Motor neuron (in vitro differentiated cells): ENCODE measurements at regions not wholly inside any gene's neighbourhood (a gene's known extent, or its start where the extent isn't known, plus 50 kb on each side); places are given as distances from the start of the nearest gene placed in this dataset.

Source experiments
- ATAC-seq, 8 experiments: fragments of 200-7000 bp; cut with Tn5 transposase; replicated peaks in 6 of 8; 2 replicates each; pipeline ENCODE4 v1.8.0; 2021; ENCODE audit warnings: mild to moderate bottlenecking in 8 of 8, moderate library complexity in 8 of 8
- H3K27ac ChIP-seq, 2 donors: fragments of 250-450 bp; sonication (Bioruptor Pico); 2 replicates each; pipeline ENCODE4 v1.9.0; 2021; ENCODE audit warnings: antibody characterized with exemption in 2 of 2, mild to moderate bottlenecking in 2 of 2, moderate library complexity in 1 of 2
- H3K4me1 ChIP-seq, 2 donors: fragments of 250-450 bp; sonication (Bioruptor Pico); replicated peaks in 1 of 2; 2 replicates each; pipeline ENCODE4 v1.6.1; 2021; ENCODE audit warnings: antibody characterized with exemption in 2 of 2, mild to moderate bottlenecking in 2 of 2, moderate library complexity in 1 of 2
- H3K4me3 ChIP-seq, 5 donors: fragments of 250-450 bp; sonication (Bioruptor Pico); 2 replicates each; pipeline ENCODE4 v1.9.0; 2021; ENCODE audit warnings: antibody characterized with exemption in 5 of 5, mild to moderate bottlenecking in 5 of 5, moderate library complexity in 4 of 5
- WGBS, 10 experiments: fragments of 450-650 bp; shearing (Covaris generic); methylation state at CpG; one replicate each; pipeline ENCODE4 v1.0.0; 2022; 5-methylcytosine and 5-hydroxymethylcytosine counted together
- in situ Hi-C, 9 experiments: fragments of 400-800 bp; cut with MboI; loops; one replicate each; pipeline ENCODE4 v1.15.0; 2021; ENCODE audit warnings: low sequenced_read_pairs in 9 of 9, low pct_unique_long_range_greater_than_20kb in 2 of 9; ENCODE audit not compliant: unreplicated experiment in 9 of 9

- in situ Hi-C loops = loop anchor here in 1 of 9 experiments (25.0 kb wide), 1 partner anchor 409 kb away; no protein-coding TSS in a partner anchor
- Histone ChIP-seq H3K4me1 (peaks cover 0 to 4% of the 10 kb centered on the region in 2 donors), H3K4me3 (no peak overlapping the region), H3K27ac (no peak overlapping the region)
- 29 to 93% (median 44%) methylated on average over 1 to 6 of the region's 8 CpGs; no CpG with 5 or more reads in 5 of the 10 experiments for WGBS, 10 experiments
- ATAC-seq = no peak
These were observed 127.7 kb upstream of the CST7 start for GRCh38 chr20:24821391-24821790.

GRCh38 chr20:24823176-24823784 is 125.8 kb upstream of the CST7 start:
- Histone ChIP-seq H3K4me3 (no peak overlapping the region), H3K27ac (no peak overlapping the region), H3K4me1 (peaks cover 0 to 4% of the 10 kb centered on the region in 2 donors)
- 51 to 88% (median 65%) methylated on average over 1 to 8 of the region's 8 CpGs for WGBS, 10 experiments
- ATAC-seq = peak in 3 of 8 experiments; percentile 12 to 86 (median 20)
- in situ Hi-C loops = loop anchor here in 1 of 9 experiments (25.0 kb wide), 1 partner anchor 411 kb away; no protein-coding TSS in a partner anchor

- Histone ChIP-seq H3K4me1 (peaks cover 0 to 4% of the 10 kb centered on the region in 2 donors), H3K4me3 (no peak overlapping the region), H3K27ac (no peak overlapping the region)
- WGBS, 10 experiments = 57 to 100% (median 66%) methylated on average over 1 to 8 of the region's 13 CpGs; no CpG with 5 or more reads in 3 of the 10 experiments
- in situ Hi-C loops = loop anchor here in 1 of 9 experiments (25.0 kb wide), 1 partner anchor 412 kb away; no protein-coding TSS in a partner anchor
- ATAC-seq = no peak
These were observed 124.9 kb upstream of the CST7 start for GRCh38 chr20:24823989-24824693.

GRCh38 chr20:24825591-24825990 is 123.5 kb upstream of the CST7 start:
- Histone ChIP-seq H3K27ac (no peak overlapping the region), H3K4me1 (peaks cover 0 to 4% of the 10 kb centered on the region in 2 donors), H3K4me3 (no peak overlapping the region)
- in situ Hi-C loops = no loop called here
- 80 to 100% (median 90%) methylated on average over 1 to 4 of the region's 6 CpGs; no CpG with 5 or more reads in 6 of the 10 experiments for WGBS, 10 experiments
- ATAC-seq = no peak

GRCh38 chr20:24827603-24828295 is 121.3 kb upstream of the CST7 start:
- no peak for ATAC-seq
- no peak overlapping the region for H3K4me3 ChIP-seq
- WGBS, 10 experiments = 43 to 96% (median 79%) methylated on average over 2 to 6 of the region's 6 CpGs; no CpG with 5 or more reads in 1 of the 10 experiments
- no peak overlapping the region for H3K27ac ChIP-seq
- in situ Hi-C loops = no loop called here
- H3K4me1 ChIP-seq = peaks cover 0 to 4% of the 10 kb centered on the region in 2 donors

GRCh38 chr20:24828992-24829648 is 119.9 kb upstream of the CST7 start:
- 80 to 95% (median 80%) methylated on average over 1 to 4 of the region's 8 CpGs; no CpG with 5 or more reads in 6 of the 10 experiments for WGBS, 10 experiments
- no peak for ATAC-seq

GRCh38 chr20:24829649-24830370 is 119.3 kb upstream of the CST7 start:
- no peak overlapping the region for H3K4me3 ChIP-seq
- H3K4me1 ChIP-seq = no peaks in the 10 kb centered on the region
- 9 to 100% (median 86%) methylated on average over 1 to 4 of the region's 5 CpGs; no CpG with 5 or more reads in 4 of the 10 experiments for WGBS, 10 experiments
- in situ Hi-C loops = no loop called here
- no peak for ATAC-seq
- no peak overlapping the region for H3K27ac ChIP-seq

More at GRCh38 chr20:24828992-24829648, 119.9 kb upstream of the CST7 start:
- no peaks in the 10 kb centered on the region for H3K4me1 ChIP-seq
- H3K27ac ChIP-seq = no peak overlapping the region
- no peak overlapping the region for H3K4me3 ChIP-seq
- in situ Hi-C loops = no loop called here

- no peaks in the 10 kb centered on the region for H3K4me1 ChIP-seq
- H3K27ac ChIP-seq = no peak overlapping the region
- 60 to 100% (median 86%) methylated on average over 1 to 3 of the region's 3 CpGs; no CpG with 5 or more reads in 1 of the 10 experiments for WGBS, 10 experiments
- H3K4me3 ChIP-seq = no peak overlapping the region
- in situ Hi-C loops = no loop called here
- ATAC-seq = no peak
These were observed 118.4 kb upstream of the CST7 start for GRCh38 chr20:24830649-24831048.

GRCh38 chr20:24831232-24831631 is 117.8 kb upstream of the CST7 start:
- no peak for ATAC-seq
- no peak overlapping the region for H3K27ac ChIP-seq
- 50 to 100% (median 90%) methylated on average over 1 of the region's 1 CpG; no CpG with 5 or more reads in 6 of the 10 experiments for WGBS, 10 experiments
- no peaks in the 10 kb centered on the region for H3K4me1 ChIP-seq
- in situ Hi-C loops = no loop called here
- no peak overlapping the region for H3K4me3 ChIP-seq

- no peak for ATAC-seq
- Histone ChIP-seq H3K4me3 (no peak overlapping the region), H3K27ac (no peak overlapping the region), H3K4me1 (no peaks in the 10 kb centered on the region)
- in situ Hi-C loops = no loop called here
- 60 to 100% (median 77%) methylated on average over 1 to 5 of the region's 6 CpGs; no CpG with 5 or more reads in 4 of the 10 experiments for WGBS, 10 experiments
These were observed 116.6 kb upstream of the CST7 start for GRCh38 chr20:24832518-24832917.

- no peak for ATAC-seq
- in situ Hi-C loops = no loop called here
- no peaks in the 10 kb centered on the region for H3K4me1 ChIP-seq
These were observed 115.5 kb upstream of the CST7 start for GRCh38 chr20:24833592-24833991.

GRCh38 chr20:24834310-24834709 is 114.8 kb upstream of the CST7 start:
- no peak for ATAC-seq
- 14 to 100% (median 71%) methylated on average over 1 of the region's 1 CpG; no CpG with 5 or more reads in 5 of the 10 experiments for WGBS, 10 experiments
- Histone ChIP-seq H3K4me1 (no peaks in the 10 kb centered on the region), H3K4me3 (no peak overlapping the region), H3K27ac (no peak overlapping the region)
- in situ Hi-C loops = no loop called here

More at GRCh38 chr20:24833592-24833991, 115.5 kb upstream of the CST7 start:
- 75 to 89% (median 80%) methylated on average over 1 to 5 of the region's 6 CpGs; no CpG with 5 or more reads in 5 of the 10 experiments for WGBS, 10 experiments
- no peak overlapping the region for H3K4me3 ChIP-seq
- no peak overlapping the region for H3K27ac ChIP-seq
